H1 (cell line): ENCODE measurements at regions not wholly inside any gene's neighbourhood (a gene's known extent, or its start where the extent isn't known, plus 50 kb on each side); places are given as distances from the start of the nearest gene placed in this dataset.

ENCODE experiments used
- CTCF ChIA-PET: fragments of 300-600 bp; sonication (Branson Sonifier 250); formaldehyde crosslinking; loops from one replicate; lab custom pipeline; 2021; ENCODE audit not compliant: partially characterized antibody; lab: Charles Lee
- POLR2A ChIA-PET: fragments of 300-600 bp; sonication (Branson Sonifier 250); formaldehyde crosslinking; loops from one replicate; lab custom pipeline; 2021; ENCODE audit warnings: inconsistent platforms; ENCODE audit not compliant: partially characterized antibody; lab: Charles Lee
- DNase-seq, 2 experiments: peaks; one replicate each; pipeline versions ENCODE4 v3.0.0 to v3.0.0-alpha.2; 2010 to 2022; ENCODE audit warnings: low spot score in 2 of 2, low read depth in 1 of 2, mixed read lengths in 1 of 2
- FAIRE-seq: peaks from 2 replicates; lab custom pipeline; 2011; peaks lifted over from hg19 to GRCh38; lab: Jason Lieb, UNC
- H2AFZ ChIP-seq: 2 replicates; pipeline ENCODE4 v1.8.1; 2012; ENCODE audit warnings: low read length, inconsistent platforms
- H2AK5ac ChIP-seq: 2 replicates; pipeline ENCODE4 v1.6.1; 2013; ENCODE audit warnings: low read depth, low read length
- H2BK120ac ChIP-seq: replicated peaks from 2 replicates; pipeline ENCODE3; 2013; ENCODE audit warnings: low read depth, low read length, inconsistent platforms
- H2BK12ac ChIP-seq: 2 replicates; pipeline ENCODE4 v1.6.1; 2013; ENCODE audit warnings: low read depth, low read length
- H2BK15ac ChIP-seq: 2 replicates; pipeline ENCODE4 v1.6.1; 2013; ENCODE audit warnings: low read length
- H2BK20ac ChIP-seq: 2 replicates; pipeline ENCODE4 v1.6.1; 2013; ENCODE audit warnings: low read length
- H2BK5ac ChIP-seq: 2 replicates; pipeline ENCODE4 v1.6.1; 2013; ENCODE audit warnings: low read depth, low read length
- H3K14ac ChIP-seq: 2 replicates; pipeline ENCODE4 v1.6.1; 2013; ENCODE audit warnings: inconsistent platforms; ENCODE audit not compliant: insufficient read length
- H3K18ac ChIP-seq: 2 replicates; pipeline ENCODE4 v1.6.1; 2013; ENCODE audit warnings: low read length; ENCODE audit errors: extremely low read depth
- H3K23ac ChIP-seq: 2 replicates; pipeline ENCODE4 v1.6.1; 2013; ENCODE audit warnings: inconsistent platforms; ENCODE audit not compliant: insufficient read length
- H3K23me2 ChIP-seq: 2 replicates; pipeline ENCODE4 v1.6.1; 2013; ENCODE audit warnings: low read depth, low read length
- H3K27ac ChIP-seq: 2 replicates; pipeline ENCODE4 v1.6.1; 2011; ENCODE audit warnings: low read depth, low read length, inconsistent platforms
- H3K27me3 ChIP-seq, 4 experiments: replicated peaks in 1 of 4; 1 replicate in 1 of 4; 2 replicates in 3 of 4; pipeline versions ENCODE4 v1.6.1 to v1.8.1; 2011 to 2013; ENCODE audit warnings: low read length in 3 of 4, mild to moderate bottlenecking in 3 of 4, inconsistent platforms in 2 of 4, mixed read lengths in 2 of 4, moderate library complexity in 1 of 4; ENCODE audit not compliant: control insufficient read depth in 3 of 4, insufficient read depth in 3 of 4; ENCODE audit errors: extremely low read depth in 1 of 4
- H3K36me3 ChIP-seq, 4 experiments: 2 replicates each; pipeline versions ENCODE4 v1.6.1 to v1.8.1; 2011 to 2013; ENCODE audit warnings: mild to moderate bottlenecking in 4 of 4, low read length in 3 of 4, moderate library complexity in 2 of 4, control low read depth in 1 of 4, inconsistent platforms in 1 of 4; ENCODE audit not compliant: insufficient read depth in 4 of 4, control insufficient read depth in 2 of 4
- H3K4ac ChIP-seq: replicated peaks from 2 replicates; pipeline ENCODE3; 2013; ENCODE audit warnings: low read length, low read depth, mixed read lengths, inconsistent platforms; ENCODE audit not compliant: insufficient read length
- H3K4me1 ChIP-seq, 4 experiments: replicated peaks in 1 of 4; 1 replicate in 1 of 4; 2 replicates in 3 of 4; pipeline versions ENCODE4 v1.6.1 to v1.8.1; 2011 to 2013; ENCODE audit warnings: low read length in 3 of 4, inconsistent platforms in 2 of 4, mixed read lengths in 1 of 4; ENCODE audit not compliant: insufficient read depth in 4 of 4, control insufficient read depth in 3 of 4
- H3K4me2 ChIP-seq, 2 experiments: 2 replicates each; pipeline versions ENCODE4 v1.6.1 to v1.8.1; 2011 to 2013; ENCODE audit warnings: low read depth in 2 of 2, low read length in 2 of 2, control low read depth in 1 of 2, inconsistent platforms in 1 of 2, mild to moderate bottlenecking in 1 of 2; ENCODE audit not compliant: insufficient read depth in 1 of 2
- H3K4me3 ChIP-seq, 4 experiments: fragments of 200-600, 300-600 bp in 1 of 4; sonication (generic), shearing (Covaris generic), sonication (Bioruptor Twin) in 1 of 4; 2 replicates each; pipeline versions ENCODE4 v1.5.1 to v1.8.1; 2011 to 2016; ENCODE audit warnings: low read length in 4 of 4, low read depth in 3 of 4, control low read depth in 2 of 4, inconsistent platforms in 2 of 4, mild to moderate bottlenecking in 2 of 4, mixed read lengths in 1 of 4, moderate library complexity in 1 of 4; ENCODE audit not compliant: insufficient read depth in 2 of 4; ENCODE audit errors: extremely low read depth in 1 of 4
- H3K56ac ChIP-seq: replicated peaks from 2 replicates; pipeline ENCODE3; 2013; ENCODE audit warnings: low read depth, mild to moderate bottlenecking, mixed read lengths, low read length, inconsistent platforms; ENCODE audit not compliant: insufficient read length
- H3K79me1 ChIP-seq: 2 replicates; pipeline ENCODE4 v1.6.1; 2013; ENCODE audit warnings: low read depth, low read length, control low read depth
- H3K79me2 ChIP-seq, 2 experiments: 2 replicates each; pipeline versions ENCODE4 v1.6.1 to v1.8.1; 2012 to 2013; ENCODE audit warnings: low read length in 2 of 2, mild to moderate bottlenecking in 2 of 2, inconsistent platforms in 1 of 2; ENCODE audit not compliant: insufficient read depth in 2 of 2, control insufficient read depth in 1 of 2
- H3K9ac ChIP-seq, 4 experiments: replicated peaks in 1 of 4; 1 replicate in 1 of 4; 2 replicates in 3 of 4; pipeline versions ENCODE4 v1.6.1 to v1.8.1; 2011 to 2013; ENCODE audit warnings: low read depth in 3 of 4, low read length in 3 of 4, control low read depth in 2 of 4, mild to moderate bottlenecking in 2 of 4, moderate library complexity in 2 of 4, inconsistent platforms in 1 of 4; ENCODE audit errors: extremely low read depth in 1 of 4
- H3K9me3 ChIP-seq, 2 experiments: 2 replicates each; pipeline versions ENCODE4 v1.6.1 to v1.8.1; 2012 to 2013; ENCODE audit warnings: mild to moderate bottlenecking in 2 of 2, moderate library complexity in 2 of 2, control low read depth in 1 of 2, inconsistent platforms in 1 of 2, low read depth in 1 of 2, low read length in 1 of 2, mixed read lengths in 1 of 2; ENCODE audit not compliant: insufficient read depth in 2 of 2
- H4K20me1 ChIP-seq, 2 experiments: replicated peaks in 1 of 2; 2 replicates each; pipeline versions ENCODE3 to v1.8.1; 2011 to 2013; ENCODE audit warnings: inconsistent platforms in 2 of 2, low read length in 2 of 2, mild to moderate bottlenecking in 1 of 2; ENCODE audit not compliant: insufficient read depth in 2 of 2, control insufficient read depth in 1 of 2
- H4K5ac ChIP-seq: 2 replicates; pipeline ENCODE4 v1.6.1; 2013; ENCODE audit warnings: low read length, low read depth, mixed read lengths, inconsistent platforms; ENCODE audit not compliant: insufficient read length
- H4K8ac ChIP-seq: 2 replicates; pipeline ENCODE4 v1.8.0; 2013; ENCODE audit warnings: mild to moderate bottlenecking, moderate library complexity, low read length, inconsistent platforms; ENCODE audit not compliant: insufficient read depth; ENCODE audit errors: extremely low read depth
- H4K91ac ChIP-seq: replicated peaks from 2 replicates; pipeline ENCODE3; 2013; ENCODE audit warnings: low read length, mixed read lengths, inconsistent platforms; ENCODE audit not compliant: insufficient read length
- CHD1 ChIP-seq: IDR thresholded peaks from 2 replicates; pipeline ENCODE4 v1.6.1; 2012; ENCODE audit warnings: low read depth, low read length, improper control_type of control experiment
- CHD2 ChIP-seq: IDR thresholded peaks from 2 replicates; pipeline ENCODE4 v1.6.1; 2012; ENCODE audit warnings: low read length, improper control_type of control experiment
- JUN ChIP-seq: IDR thresholded peaks from 2 replicates; pipeline ENCODE4 v1.6.1; 2011; ENCODE audit warnings: low read depth, mild to moderate bottlenecking, improper control_type of control experiment, low read length
- KDM1A ChIP-seq: fragments of 200-600, 300-600 bp; sonication (generic); IDR thresholded peaks from 2 replicates; pipeline ENCODE4 v1.7.1; 2016; ENCODE audit warnings: mild to moderate bottlenecking, low read length, borderline replicate concordance
- NRF1 ChIP-seq: IDR thresholded peaks from 2 replicates; pipeline ENCODE4 v1.6.1; 2011; ENCODE audit warnings: mild to moderate bottlenecking, low read depth, low read length, improper control_type of control experiment
- RAD21 ChIP-seq, 2 experiments: IDR thresholded peaks in 1 of 2; conservative IDR thresholded peaks in 1 of 2; 2 replicates each; pipeline ENCODE4 v1.6.1; 2011; ENCODE audit warnings: low read depth in 2 of 2, low read length in 2 of 2, improper control_type of control experiment in 1 of 2, inconsistent platforms in 1 of 2, mild to moderate bottlenecking in 1 of 2, moderate library complexity in 1 of 2
- SP2 ChIP-seq: IDR thresholded peaks from 2 replicates; pipeline ENCODE4 v1.6.1; 2012; ENCODE audit warnings: mild to moderate bottlenecking, low read length, inconsistent platforms
- TCF12 ChIP-seq: IDR thresholded peaks from 2 replicates; pipeline ENCODE4 v1.6.1; 2011; ENCODE audit warnings: low read depth, mild to moderate bottlenecking, low read length
- WGBS, 2 experiments: shearing (Covaris generic) in 1 of 2; methylation state at CpG; one replicate each; pipeline versions ENCODE4 v1.1.6 to v1.1.7; 2013 to 2015; ENCODE audit warnings: low lambda C conversion rate in 2 of 2, mixed read lengths in 2 of 2, inconsistent platforms in 1 of 2, low coverage in 1 of 2, missing lambda C conversion rate in 1 of 2; ENCODE audit not compliant: insufficient replicate concordance in 2 of 2, insufficient coverage in 1 of 2, insufficient read length in 1 of 2; ENCODE audit errors: extremely low coverage in 1 of 2, missing lambda C conversion rate in 1 of 2; 5-methylcytosine and 5-hydroxymethylcytosine counted together

DNA sequence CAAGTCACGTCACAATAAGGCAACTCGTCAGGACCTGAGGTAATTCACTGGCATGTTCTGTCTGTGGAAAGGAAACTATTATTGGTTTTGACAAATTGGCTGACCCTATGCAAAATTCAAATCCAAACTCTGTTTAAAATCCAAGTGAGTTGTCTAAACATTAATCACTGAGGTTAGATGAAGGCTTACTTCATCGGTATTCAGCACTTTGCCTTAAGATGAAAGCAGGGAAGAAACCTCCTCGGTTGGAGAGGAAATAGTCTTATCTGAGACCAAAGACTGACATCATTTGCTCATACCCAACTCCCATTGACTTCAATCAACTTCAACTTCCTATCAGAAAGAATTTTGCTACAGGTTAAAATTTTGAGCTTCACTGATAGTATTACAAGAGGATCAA lies 355.1 kb upstream of the MBL2 start:
- H3K56ac ChIP-seq: no peak overlapping the region
- H2BK12ac ChIP-seq: no peak overlapping the region
- no peaks in the 10 kb centered on the region for H3K79me1 ChIP-seq
- DNase-seq (no peak), FAIRE-seq (no peak)
- no peak overlapping the region for H2BK15ac ChIP-seq
- no peak overlapping the region for H2BK120ac ChIP-seq
- no peak overlapping the region for H3K9ac ChIP-seq
- no peaks in the 10 kb centered on the region for H4K20me1 ChIP-seq
- H3K23ac ChIP-seq: no peak overlapping the region
- H3K14ac ChIP-seq: no peak overlapping the region
- POLR2A ChIA-PET: no interaction called here
- 91% methylated on average over 4 of the region's 4 CpGs; no CpG with 5 or more reads in 1 of the 2 experiments for WGBS, 2 experiments
- CTCF ChIA-PET: no interaction called here
- H3K18ac ChIP-seq: no peak overlapping the region
- no peak overlapping the region for H4K5ac ChIP-seq
- no peak overlapping the region for H3K4me3 ChIP-seq
- no peaks in the 10 kb centered on the region for H3K79me2 ChIP-seq
- H3K23me2 ChIP-seq: no peaks in the 10 kb centered on the region
- H3K4ac ChIP-seq: no peak overlapping the region
- H4K8ac ChIP-seq: no peak overlapping the region
- no peak overlapping the region for H3K27ac ChIP-seq
- H3K9me3 ChIP-seq: no peaks in the 10 kb centered on the region
- no peak overlapping the region for H4K91ac ChIP-seq
- no peaks in the 10 kb centered on the region for H3K36me3 ChIP-seq
- H3K4me1 ChIP-seq: no peaks in the 10 kb centered on the region
- no peak for TF ChIP-seq TCF12
- no peak for TF ChIP-seq JUN
- no peak for TF ChIP-seq KDM1A
- no peak for TF ChIP-seq CHD1
- TF ChIP-seq CHD2: no peak
- no peak for TF ChIP-seq SP2
- TF ChIP-seq NRF1: no peak
- TF ChIP-seq RAD21 (IDR thresholded peaks at IDR 0.05 in 1 of 2, conservative IDR thresholded peaks at IDR 0.05 in 1 of 2; ENCODE audit: low read depth in 2 of 2, low read length in 2 of 2): no peak
- no peaks in the 10 kb centered on the region for H3K27me3 ChIP-seq
- 0 out of 2 replicates have a peak overlapping the region, but pooled peaks have one; percentile 40 for H2AFZ ChIP-seq
- H2BK5ac ChIP-seq: no peak overlapping the region
- H2BK20ac ChIP-seq: no peak overlapping the region
- H3K4me2 ChIP-seq: no peak overlapping the region
- no peak overlapping the region for H2AK5ac ChIP-seq
